ENCODE measurements at regions not wholly inside any gene's neighbourhood (a gene's known extent, or its start where the extent isn't known, plus 50 kb on each side); places are given as distances from the start of the nearest gene placed in this dataset.
"Not testable (repeated sequence)": the region's sequence is repeated elsewhere in the genome, so short reads cannot be mapped to it uniquely, and the experiment has no call there.

DNA sequence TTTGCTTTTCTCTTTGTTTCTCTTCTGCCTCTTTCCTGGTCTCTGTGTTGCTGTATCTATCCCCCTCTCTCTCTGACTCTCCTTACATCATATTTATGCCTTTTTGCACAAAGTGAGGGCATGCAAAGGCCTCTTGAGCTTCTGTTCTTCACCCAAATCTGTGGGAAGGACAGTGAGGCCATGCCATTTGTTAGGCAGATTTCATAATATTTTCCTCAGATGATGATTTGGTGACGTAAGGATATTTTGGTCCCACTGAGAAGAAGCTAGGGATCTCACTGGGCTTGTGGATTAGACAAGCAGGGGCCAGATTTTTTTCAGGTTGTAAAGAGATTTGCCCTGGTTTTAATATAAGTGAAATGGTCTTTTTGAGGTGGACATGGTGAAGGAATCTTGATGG, 249.4 kb upstream of the USP24 start:
- DNase-seq = no peak

DNA sequence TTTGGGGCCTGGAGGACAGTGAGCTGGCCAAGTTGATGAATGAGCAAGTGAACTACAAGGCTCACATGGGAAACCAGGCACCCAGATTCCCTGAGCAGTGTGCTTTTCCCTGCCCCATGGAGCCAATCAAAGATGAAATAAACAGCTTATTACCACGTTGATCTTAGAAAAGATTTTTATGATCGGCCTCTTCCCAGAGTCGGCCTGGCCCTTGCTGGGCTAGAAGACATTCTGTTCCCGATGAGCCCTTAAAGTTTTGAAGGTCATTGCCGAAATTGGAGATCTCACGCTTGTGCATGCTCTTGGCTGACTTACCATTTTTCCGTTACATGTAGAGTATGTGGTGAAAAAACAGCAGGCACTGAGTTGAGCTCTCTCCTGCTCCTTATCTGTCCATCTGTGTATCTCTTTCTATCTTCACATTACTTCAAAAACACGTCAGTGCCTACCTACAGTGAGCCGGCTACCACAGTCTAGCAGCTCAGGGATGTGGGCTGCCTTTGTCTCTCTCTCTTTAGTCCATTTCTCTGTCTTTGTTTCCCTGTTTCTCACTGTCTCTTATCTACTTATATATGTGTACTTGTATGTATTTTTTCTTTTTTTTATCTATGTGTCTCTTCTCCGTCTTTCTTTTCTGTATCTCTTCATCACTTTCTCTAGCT, 248.8 kb upstream of the USP24 start:
- no peak for DNase-seq

DNA sequence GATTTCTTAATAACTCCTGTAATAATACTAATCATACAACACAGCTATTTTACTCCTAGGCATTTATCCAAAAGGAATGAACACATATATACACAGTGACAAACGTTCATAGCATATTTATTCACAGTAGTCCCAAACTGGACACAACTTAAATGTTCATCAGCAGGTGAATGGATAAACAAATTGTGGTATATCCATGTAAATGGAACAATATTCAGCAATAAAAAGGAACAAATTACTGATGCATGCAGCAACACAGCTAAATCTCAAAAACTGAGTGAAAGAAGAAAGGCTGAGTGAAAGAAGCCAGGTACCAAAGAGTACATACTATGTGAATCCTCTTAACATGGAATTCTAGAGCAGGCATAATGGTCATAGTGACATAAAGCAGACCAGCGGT, 242.7 kb upstream of the USP24 start:
- no peak for DNase-seq

DNA sequence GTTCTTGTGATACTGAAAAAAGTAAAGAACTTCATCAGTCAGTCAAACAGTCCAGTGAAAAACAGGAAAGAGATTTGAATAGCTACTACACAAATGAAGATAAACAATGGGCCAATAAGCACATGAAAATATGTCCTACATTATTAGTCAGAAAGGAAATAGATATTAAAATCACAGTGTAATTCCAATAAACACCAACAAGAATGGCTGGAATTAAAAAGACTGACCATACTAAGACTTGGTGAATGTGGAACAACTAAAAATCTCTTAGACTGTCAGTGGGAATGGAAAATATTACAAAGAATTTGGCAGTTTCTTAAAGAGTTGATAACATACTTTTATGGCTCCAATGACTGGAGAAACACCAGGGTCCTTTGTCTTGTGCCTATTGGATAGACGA, 241.8 kb upstream of the USP24 start:
- DNase-seq = no peak

- DNase-seq = no peak
Measured at GRCh38 chr1:55448261-55448660, 233.1 kb upstream of the USP24 start.

GRCh38 chr1:55447488-55447887, 232.3 kb upstream of the USP24 start:
- no peak for DNase-seq

DNA sequence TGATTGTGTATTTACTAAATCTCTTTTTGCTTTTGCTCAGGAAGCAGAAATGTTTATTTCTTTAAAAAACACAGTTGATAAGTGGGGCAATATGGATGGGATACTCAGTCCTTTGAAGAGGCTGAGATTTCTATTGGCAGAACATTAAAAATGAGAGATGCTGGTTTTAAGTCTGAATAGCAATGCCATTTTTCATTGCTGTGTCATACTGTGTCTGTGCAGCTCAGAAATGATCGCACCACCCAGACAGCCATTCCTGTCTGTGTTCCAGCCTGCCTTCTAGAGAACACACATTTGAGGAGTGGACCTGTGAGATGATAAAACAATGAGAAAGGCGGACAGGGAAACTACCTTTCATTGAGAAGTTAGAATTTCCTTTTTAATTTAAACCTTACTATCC, 231.2 kb upstream of the USP24 start:
- DNase-seq = no peak

- DNase-seq = no peak
Measured at GRCh38 chr1:55445416-55445815, 230.3 kb upstream of the USP24 start.

GRCh38 chr1:55444667-55445066, 229.5 kb upstream of the USP24 start:
- DNase-seq = no peak

- DNase-seq = peak; percentile 100
Measured at GRCh38 chr1:55443175-55443915, 228.2 kb upstream of the USP24 start.

- no peak for DNase-seq
Measured at GRCh38 chr1:55441489-55441888, 226.3 kb upstream of the USP24 start.

DNA sequence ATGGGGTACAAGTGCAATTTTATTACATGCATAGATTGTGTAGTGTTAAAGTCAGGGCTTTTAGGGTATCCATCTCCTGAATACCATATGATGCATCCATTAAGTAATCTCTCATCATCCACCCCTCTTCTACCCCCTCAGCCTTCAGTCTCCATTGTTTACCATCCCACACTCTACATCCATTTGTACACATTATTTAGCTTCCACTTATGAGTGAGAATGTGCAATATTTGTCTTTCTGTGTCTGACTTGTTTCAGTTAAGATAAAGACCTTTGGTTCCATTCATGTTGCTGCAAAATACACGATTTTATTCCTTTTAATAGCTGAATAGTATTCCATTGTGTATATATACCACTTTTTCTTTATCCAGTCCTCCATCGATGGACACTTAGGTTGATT, 222.5 kb upstream of the USP24 start:
- DNase-seq = no peak

DNA sequence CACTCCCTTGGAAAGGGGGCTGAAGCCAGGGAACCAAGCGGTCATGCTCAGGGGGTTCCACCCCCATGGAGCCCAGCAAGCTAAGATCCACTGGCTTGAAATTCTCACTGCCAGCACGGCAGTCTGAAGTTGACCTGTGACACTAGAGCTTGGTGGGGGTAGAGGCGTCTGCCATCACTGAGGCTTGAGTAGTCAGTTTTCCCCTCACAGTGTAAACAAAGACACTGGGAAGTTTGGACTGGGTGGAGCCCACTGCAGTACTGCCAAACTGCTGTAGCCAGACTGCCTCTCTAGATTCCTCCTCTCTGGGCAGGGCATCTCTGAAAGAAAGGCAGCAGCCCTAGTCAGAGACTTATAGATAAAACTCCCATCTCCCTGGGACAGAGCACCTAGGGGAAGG, 215.6 kb upstream of the USP24 start:
- DNase-seq = not testable (repeated sequence)

GRCh38 chr1:55430206-55430605, 215.0 kb upstream of the USP24 start:
- DNase-seq = not testable (repeated sequence)

- no peak for DNase-seq
Measured at GRCh38 chr1:55428944-55429931, 214.1 kb upstream of the USP24 start.

DNA sequence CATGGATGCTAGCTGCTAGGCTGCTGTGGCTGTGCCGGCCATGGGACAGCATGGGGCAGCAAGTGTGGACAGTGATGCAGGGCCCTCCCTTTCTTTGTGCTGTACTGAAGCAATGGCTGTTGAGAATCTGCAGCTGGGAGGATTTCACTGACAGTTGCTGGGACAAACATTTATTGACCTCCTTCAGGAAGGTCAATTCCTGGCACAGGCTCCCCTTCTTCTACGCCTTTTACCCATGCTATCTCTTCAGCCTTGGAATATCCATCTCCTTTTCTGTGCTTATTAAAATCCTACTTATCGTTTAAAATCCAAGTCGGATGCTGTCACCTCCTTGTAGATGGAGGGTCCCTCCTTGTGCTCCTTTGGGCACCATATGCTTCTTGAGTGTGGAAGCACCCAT, 213.1 kb upstream of the USP24 start:
- no peak for DNase-seq

DNA sequence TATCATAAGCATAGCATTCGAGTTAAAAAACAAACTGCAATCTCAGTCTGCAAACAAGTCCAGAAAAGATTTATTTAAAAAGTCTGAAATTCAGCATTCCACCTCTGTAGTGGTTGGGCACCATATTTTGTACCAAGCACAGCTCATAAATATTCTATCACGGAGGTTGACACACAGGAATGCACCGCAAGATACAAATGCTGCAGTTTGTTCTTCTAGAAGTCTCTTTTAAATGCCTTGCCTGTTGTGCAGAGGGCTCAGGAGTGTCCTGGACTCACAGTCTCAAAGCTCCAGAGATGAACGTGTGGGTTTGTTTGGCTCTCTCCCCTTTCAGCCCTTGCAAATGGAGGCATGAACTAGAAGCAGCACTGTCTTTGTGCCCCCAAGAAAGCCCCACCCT, 212.4 kb upstream of the USP24 start:
- DNase-seq = no peak

DNA sequence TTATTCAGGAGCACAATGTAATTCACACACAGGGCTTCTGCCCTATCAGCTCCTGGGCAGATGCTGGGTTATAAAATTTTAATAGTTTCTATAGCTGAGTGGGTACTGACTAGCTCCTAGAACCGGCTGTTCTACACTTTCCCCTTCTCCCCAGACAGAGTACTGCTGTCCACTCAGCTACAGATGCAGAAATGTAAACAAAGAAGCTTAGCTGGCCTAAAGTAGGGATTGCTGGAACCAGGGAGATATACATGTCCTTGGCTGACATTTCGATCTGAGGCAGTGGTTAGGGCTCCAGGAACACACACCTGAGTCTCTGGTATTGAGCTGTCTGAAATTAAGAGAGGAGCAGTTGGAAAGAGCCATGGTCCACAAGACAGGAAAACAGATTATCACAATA, 211.5 kb upstream of the USP24 start:
- DNase-seq = no peak

DNA sequence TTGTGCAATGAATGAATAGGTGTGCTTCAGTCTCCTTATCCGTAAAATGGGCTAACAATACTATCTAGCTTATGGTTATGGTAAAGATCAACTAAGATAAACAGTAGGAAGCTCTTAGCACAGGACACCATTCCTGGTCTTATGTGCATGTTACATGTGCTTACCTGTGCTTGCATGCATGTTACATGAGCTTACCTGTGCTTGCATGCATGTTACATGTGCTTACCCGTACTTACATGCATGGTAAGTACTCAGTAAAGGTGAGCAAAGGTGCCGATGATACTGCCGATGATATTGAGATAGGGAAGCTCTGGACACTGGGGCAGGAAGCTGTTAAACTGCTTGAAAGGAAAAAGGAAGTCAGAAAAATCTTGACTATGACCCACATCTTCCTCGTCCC, 211.0 kb upstream of the USP24 start:
- DNase-seq = no peak

DNA sequence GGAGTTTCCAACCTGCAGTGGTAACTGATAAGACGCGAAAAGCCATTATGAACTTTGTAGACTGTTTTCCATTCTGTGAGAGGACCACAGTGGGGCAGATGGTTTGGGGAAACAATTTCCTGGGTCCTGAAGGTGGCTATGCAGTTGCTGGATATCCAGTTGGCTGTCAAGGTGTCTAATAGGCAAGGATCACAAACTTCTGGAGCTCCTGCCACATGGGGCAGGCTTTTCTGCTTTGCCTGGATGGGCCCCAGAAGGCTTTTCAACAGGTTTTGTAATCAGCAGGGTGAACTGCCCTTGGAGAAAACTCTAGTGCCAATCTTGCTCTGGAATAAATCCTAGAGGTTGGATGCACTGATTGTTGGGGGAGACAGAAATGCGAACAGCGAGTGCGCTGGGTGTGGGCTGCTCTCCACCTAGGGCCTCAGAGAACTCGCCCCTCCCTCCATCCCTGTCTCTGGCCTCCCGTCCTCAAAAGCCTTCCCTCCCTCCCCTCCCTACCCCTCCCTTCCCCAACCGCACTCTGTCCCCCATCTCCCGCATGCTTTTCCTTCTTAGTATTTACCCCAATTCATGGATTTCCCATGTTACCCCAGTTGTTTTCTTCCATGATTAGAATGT, 210.3 kb upstream of the USP24 start:
- no peak for DNase-seq

- no peak for DNase-seq
Measured at GRCh38 chr1:55423376-55423775, 208.2 kb upstream of the USP24 start.

DNA sequence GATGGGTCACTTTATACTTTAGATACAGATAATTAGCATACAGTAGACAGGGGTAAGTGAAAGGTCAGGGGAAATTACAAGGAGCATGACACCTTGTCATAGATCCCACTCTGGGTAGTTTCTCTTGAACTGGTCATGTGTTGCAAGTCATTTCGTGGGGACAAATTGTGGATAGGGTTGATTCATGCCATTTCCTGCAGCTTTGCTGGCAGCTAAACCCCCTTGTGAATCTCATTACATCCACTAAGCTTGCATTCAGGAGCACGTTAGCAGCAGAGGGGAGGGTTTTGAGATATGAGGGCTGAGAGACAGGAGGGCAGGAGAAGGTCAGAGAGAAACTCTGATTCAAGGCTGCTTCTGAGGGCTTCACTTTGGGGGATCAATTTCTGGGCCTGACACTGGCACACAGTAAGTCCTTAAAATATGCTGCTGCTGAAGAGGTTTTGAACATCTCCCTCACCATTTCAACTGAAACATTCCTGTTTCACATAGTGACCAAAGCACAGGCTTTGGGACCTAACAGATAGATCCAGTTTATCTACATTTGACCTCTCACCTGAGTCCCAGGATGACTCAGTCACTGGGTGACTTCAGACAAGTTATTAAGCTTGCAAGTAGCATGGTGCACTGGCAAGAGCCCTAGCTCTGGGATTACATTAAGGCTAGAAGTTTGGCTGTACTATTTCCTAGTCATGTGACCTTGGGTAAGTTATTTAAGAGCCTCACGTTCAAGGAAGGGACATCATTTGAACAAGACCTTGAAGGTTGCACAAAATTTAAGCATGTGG, 206.0 kb upstream of the USP24 start:
- no peak for DNase-seq

Measured in NCI-H446 treated with DMSO at 0.1 percent for 48 hours (cell line).